Testis (tissue), 2 donors: ENCODE measurements at regions not wholly inside any gene's neighbourhood (a gene's known extent, or its start where the extent isn't known, plus 50 kb on each side); places are given as distances from the start of the nearest gene placed in this dataset.
"Not testable (repeated sequence)": the region's sequence is repeated elsewhere in the genome, so short reads cannot be mapped to it uniquely, and the experiment has no call there.

Experiments used
- DNase-seq: peaks from one replicate; pipeline ENCODE4 v3.0.0-alpha.2; 2019
- H3K27ac ChIP-seq, 2 donors: fragments of 200-600 bp; sonication (generic); one replicate each; pipeline ENCODE4 v1.5.1; 2019
- H3K27me3 ChIP-seq: fragments of 200-600 bp; sonication (generic); one replicate; pipeline ENCODE4 v1.5.1; 2019
- H3K36me3 ChIP-seq: fragments of 200-600 bp; sonication (generic); one replicate; pipeline ENCODE4 v1.5.1; 2017; ENCODE audit warnings: low read depth; ENCODE audit errors: missing control alignments
- H3K4me1 ChIP-seq: fragments of 200-600 bp; sonication (generic); one replicate; pipeline ENCODE4 v1.5.1; 2019
- H3K4me3 ChIP-seq, 2 donors: fragments of 200-600 bp; sonication (generic); one replicate each; pipeline ENCODE4 v1.5.1; 2017 to 2019
- H3K9me3 ChIP-seq: fragments of 200-600 bp; sonication (generic); one replicate; pipeline ENCODE4 v1.5.1; 2017
- CTCF ChIP-seq, 3 experiments: fragments of 450-650 bp in 2 of 3; fragments of 200-600 bp in 1 of 3; sonication (generic) in 1 of 3; IDR thresholded peaks; one replicate each; pipeline ENCODE4 v1.5.1; 2016 to 2019; ENCODE audit warnings: antibody characterized with exemption in 3 of 3, mild to moderate bottlenecking in 2 of 3, moderate library complexity in 1 of 3
- WGBS, 2 donors: methylation state at CpG; one replicate each; pipeline ENCODE4 v1.1.5; 2018; 5-methylcytosine and 5-hydroxymethylcytosine counted together
- intact Hi-C: fragments of 100-400 bp; cut with DNase I; formaldehyde crosslinking; loops from one replicate; pipeline ENCODE4 v1.15.1; 2023; ENCODE audit warnings: low total_unique reads
- small RNA-seq, 2 donors: library from RNA; depleted of rRNA; stranded (forward); fragments of <200 nt; gene quantifications; one replicate each; pipeline ENCODE3, GENCODE V24; 2016

- H3K36me3 ChIP-seq, DNase-seq, intact Hi-C loops, H3K9me3 ChIP-seq, H3K27me3 ChIP-seq, H3K27ac ChIP-seq, H3K4me3 ChIP-seq, H3K4me1 ChIP-seq: not testable (repeated sequence)
- WGBS, 2 donors = 16 to 18% methylated on average over 5 of the region's 5 CpGs
- TF ChIP-seq CTCF (IDR thresholded peaks at IDR 0.05) = peak in 1 of 3 experiments; percentile 22
Measured at GRCh38 chr21:8695889-8696288, 1825.5 kb upstream of the TPTE start.

- H3K9me3 ChIP-seq, DNase-seq, intact Hi-C loops, H3K4me1 ChIP-seq, H3K27ac ChIP-seq, H3K27me3 ChIP-seq, H3K36me3 ChIP-seq, H3K4me3 ChIP-seq: not testable (repeated sequence)
- WGBS, 2 donors = 20% methylated on average over 1 of the region's 3 CpGs; no CpG with 5 or more reads in 1 of the 2 donors
Measured at GRCh38 chr21:8701297-8701696, 1820.1 kb upstream of the TPTE start.

- H3K27ac ChIP-seq, intact Hi-C loops, H3K9me3 ChIP-seq, H3K36me3 ChIP-seq, DNase-seq, H3K4me1 ChIP-seq, H3K4me3 ChIP-seq, H3K27me3 ChIP-seq: not testable (repeated sequence)
- WGBS, 2 donors = 50% methylated on average over 2 of the region's 2 CpGs; no CpG with 5 or more reads in 1 of the 2 donors
Measured at GRCh38 chr21:8705829-8706228, 1815.6 kb upstream of the TPTE start.

Small RNA genes in the stretch of these regions (small RNA-seq; reads per million reads assigned to genes)
- 0 reads per million in 2 donors for gene CR381572.1
